Left lung (tissue), 4 donors: ENCODE measurements at regions not wholly inside any gene's neighbourhood (a gene's known extent, or its start where the extent isn't known, plus 50 kb on each side); places are given as distances from the start of the nearest gene placed in this dataset.

ENCODE experiments used
- ATAC-seq: fragments of 200-7000 bp; cut with Tn5 transposase; one replicate; pipeline ENCODE4 v1.9.1; 2020; ENCODE audit warnings: moderate library complexity
- DNase-seq, 4 donors: peaks; one replicate each; pipeline ENCODE4 v3.0.0-alpha.2; 2013 to 2020
- H3K27ac ChIP-seq, 2 donors: fragments of 200-600 bp; sonication (generic) in 1 of 2; one replicate each; pipeline versions ENCODE4 v1.5.0 to v1.8.0; 2020 to 2021
- H3K27me3 ChIP-seq, 2 donors: fragments of 200-600 bp; sonication (generic) in 1 of 2; one replicate each; pipeline versions ENCODE4 v1.5.0 to v1.8.0; 2020 to 2021
- H3K36me3 ChIP-seq, 2 donors: fragments of 200-600 bp; sonication (generic) in 1 of 2; one replicate each; pipeline versions ENCODE4 v1.5.0 to v1.8.0; 2020 to 2021
- H3K4me1 ChIP-seq, 2 donors: fragments of 200-600 bp; one replicate each; pipeline ENCODE4 v1.8.0; 2021
- H3K4me3 ChIP-seq, 2 donors: fragments of 200-600 bp; sonication (generic) in 1 of 2; one replicate each; pipeline versions ENCODE4 v1.5.0 to v1.8.0; 2020 to 2021; ENCODE audit warnings: mild to moderate bottlenecking in 1 of 2
- H3K9me3 ChIP-seq, 2 donors: fragments of 200-600 bp; sonication (generic) in 1 of 2; one replicate each; pipeline versions ENCODE4 v1.5.0 to v1.8.0; 2020 to 2021
- intact Hi-C, 2 donors: fragments of 100-400 bp; cut with DNase I; formaldehyde crosslinking; loops; one replicate each; pipeline versions ENCODE4 v1.11.2 to v1.14.2; 2022
- TF ChIP-seq, protein P1 (sequence below), 2 donors: fragments of 200-600 bp; sonication (generic) in 1 of 2; IDR thresholded peaks; one replicate each; pipeline versions ENCODE4 v1.5.0 to v1.8.0; 2021; ENCODE audit warnings: antibody characterized with exemption in 2 of 2
- donor health status: DM: no; HTN: yes; CAD: no.
- donor health status: DM: no; HTN: no; CAD: no.

DNA sequence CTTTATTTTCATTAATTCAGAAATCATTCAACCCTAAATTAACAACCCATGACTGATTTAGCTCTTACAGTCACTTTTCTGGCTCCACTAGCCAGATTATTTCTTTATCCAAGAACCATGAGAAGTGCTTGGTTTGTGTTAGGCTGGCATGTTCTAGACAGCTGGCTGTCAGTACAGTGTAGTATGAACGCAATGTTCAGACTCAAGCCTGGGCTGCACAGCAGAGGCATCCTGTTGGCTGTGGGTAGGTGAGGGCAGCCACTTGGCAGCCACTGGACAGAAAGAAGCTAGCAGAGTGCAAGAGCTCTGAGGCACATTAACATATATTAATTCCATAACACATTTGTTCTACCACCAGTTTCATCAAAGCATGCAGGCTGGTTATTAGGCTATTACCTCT is 522.9 kb upstream of the FSHR start:
- intact Hi-C loops = no loop called here
- Histone ChIP-seq H3K4me1 (no peaks in the 10 kb centered on the region), H3K9me3 (no peaks in the 10 kb centered on the region), H3K27me3 (no peaks in the 10 kb centered on the region), H3K27ac (no peak overlapping the region), H3K4me3 (no peak overlapping the region), H3K36me3 (no peaks in the 10 kb centered on the region)
- ATAC-seq (no peak), DNase-seq (no peak)
- TF ChIP-seq, protein P1, sequence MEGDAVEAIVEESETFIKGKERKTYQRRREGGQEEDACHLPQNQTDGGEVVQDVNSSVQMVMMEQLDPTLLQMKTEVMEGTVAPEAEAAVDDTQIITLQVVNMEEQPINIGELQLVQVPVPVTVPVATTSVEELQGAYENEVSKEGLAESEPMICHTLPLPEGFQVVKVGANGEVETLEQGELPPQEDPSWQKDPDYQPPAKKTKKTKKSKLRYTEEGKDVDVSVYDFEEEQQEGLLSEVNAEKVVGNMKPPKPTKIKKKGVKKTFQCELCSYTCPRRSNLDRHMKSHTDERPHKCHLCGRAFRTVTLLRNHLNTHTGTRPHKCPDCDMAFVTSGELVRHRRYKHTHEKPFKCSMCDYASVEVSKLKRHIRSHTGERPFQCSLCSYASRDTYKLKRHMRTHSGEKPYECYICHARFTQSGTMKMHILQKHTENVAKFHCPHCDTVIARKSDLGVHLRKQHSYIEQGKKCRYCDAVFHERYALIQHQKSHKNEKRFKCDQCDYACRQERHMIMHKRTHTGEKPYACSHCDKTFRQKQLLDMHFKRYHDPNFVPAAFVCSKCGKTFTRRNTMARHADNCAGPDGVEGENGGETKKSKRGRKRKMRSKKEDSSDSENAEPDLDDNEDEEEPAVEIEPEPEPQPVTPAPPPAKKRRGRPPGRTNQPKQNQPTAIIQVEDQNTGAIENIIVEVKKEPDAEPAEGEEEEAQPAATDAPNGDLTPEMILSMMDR (IDR thresholded peaks at IDR 0.05) = no peak

GRCh38 chr2:49664827-49665226 is 510.5 kb upstream of the FSHR start:
- ATAC-seq (no peak), DNase-seq (no peak)
- no peak overlapping the region for H3K27ac ChIP-seq
- TF ChIP-seq, protein P1 (IDR thresholded peaks at IDR 0.05) = no peak
- H3K4me3 ChIP-seq = no peak overlapping the region
- no peaks in the 10 kb centered on the region for H3K36me3 ChIP-seq
- no peaks in the 10 kb centered on the region for H3K4me1 ChIP-seq
- no peaks in the 10 kb centered on the region for H3K27me3 ChIP-seq
- intact Hi-C loops = no loop called here
- peaks cover 0 to 9% of the 10 kb centered on the region in 2 donors for H3K9me3 ChIP-seq

GRCh38 chr2:49661809-49662208 is 507.5 kb upstream of the FSHR start:
- H3K36me3 ChIP-seq = no peaks in the 10 kb centered on the region
- H3K27me3 ChIP-seq = no peaks in the 10 kb centered on the region
- peaks cover 0 to 6% of the 10 kb centered on the region in 2 donors for H3K9me3 ChIP-seq
- ATAC-seq (no peak), DNase-seq (no peak)
- H3K27ac ChIP-seq = no peak overlapping the region
- TF ChIP-seq, protein P1 (IDR thresholded peaks at IDR 0.05) = no peak
- no peaks in the 10 kb centered on the region for H3K4me1 ChIP-seq
- intact Hi-C loops = no loop called here
- H3K4me3 ChIP-seq = no peak overlapping the region

- TF ChIP-seq, protein P1 (IDR thresholded peaks at IDR 0.05) = no peak
- DNase-seq = no peak
- intact Hi-C loops = no loop called here
- H3K36me3 ChIP-seq = no peaks in the 10 kb centered on the region
- H3K4me1 ChIP-seq = no peaks in the 10 kb centered on the region
- no peaks in the 10 kb centered on the region for H3K9me3 ChIP-seq
- no peak overlapping the region for H3K27ac ChIP-seq
- no peak for ATAC-seq
- H3K27me3 ChIP-seq = no peaks in the 10 kb centered on the region
- no peak overlapping the region for H3K4me3 ChIP-seq
Observed at GRCh38 chr2:49656853-49657252, 502.5 kb upstream of the FSHR start.

GRCh38 chr2:49643149-49643548 is 488.8 kb upstream of the FSHR start:
- no peak overlapping the region for H3K27ac ChIP-seq
- H3K9me3 ChIP-seq = peaks cover 0 to 11% of the 10 kb centered on the region in 2 donors
- H3K36me3 ChIP-seq = no peaks in the 10 kb centered on the region
- DNase-seq = no peak
- ATAC-seq = no peak
- no peaks in the 10 kb centered on the region for H3K27me3 ChIP-seq
- no peak overlapping the region for H3K4me3 ChIP-seq
- TF ChIP-seq, protein P1 (IDR thresholded peaks at IDR 0.05) = no peak
- intact Hi-C loops = no loop called here
- no peaks in the 10 kb centered on the region for H3K4me1 ChIP-seq
